ENCODE measurements at regions not wholly inside any gene's neighbourhood (a gene's known extent, or its start where the extent isn't known, plus 50 kb on each side); places are given as distances from the start of the nearest gene placed in this dataset.

DNA sequence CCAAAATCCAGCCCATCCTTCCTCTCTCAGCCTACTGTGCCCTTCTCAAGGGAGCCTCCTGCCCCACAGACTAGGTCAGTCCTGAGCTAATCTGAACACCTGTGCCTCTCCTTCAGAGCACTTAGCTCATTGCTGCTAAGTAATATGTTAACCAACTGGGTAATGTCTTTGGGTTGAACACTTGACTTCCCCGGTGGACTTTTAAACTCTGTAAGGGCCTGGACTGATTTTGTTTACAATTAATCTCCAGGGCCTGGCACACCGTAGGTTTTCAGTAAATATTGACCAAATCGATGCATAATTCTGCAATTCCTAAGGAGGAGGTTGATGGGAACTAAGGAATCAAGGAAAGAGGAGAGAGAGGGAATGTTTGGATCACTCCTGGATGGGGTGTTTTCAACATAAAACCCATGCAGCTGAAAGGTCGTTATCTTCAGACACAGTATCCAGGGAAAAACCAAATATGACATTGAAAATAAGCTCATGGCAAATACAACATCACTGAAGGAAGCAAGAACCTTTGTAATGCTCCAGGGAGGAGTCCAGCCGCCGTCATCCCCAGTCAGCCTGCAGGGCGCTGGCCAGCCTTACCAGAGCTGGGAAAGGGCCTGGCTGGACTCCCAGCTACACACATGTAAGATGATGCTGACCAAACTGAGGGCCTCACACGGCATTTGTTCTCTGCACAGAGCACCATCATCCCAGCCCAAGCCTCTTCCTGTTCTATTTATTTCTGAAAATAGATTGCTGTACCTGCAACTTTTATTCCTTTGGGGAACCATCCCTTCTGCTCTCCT, 166.3 kb downstream of the C5orf15 start:
- H3K27ac ChIP-seq, result no peak overlapping the region
- 66 to 67% methylated on average over 8 of the region's 8 CpGs for whole genome bisulfite sequencing, 2 donors
- no peaks in the 10 kb centered on the region for H3K27me3 ChIP-seq
- intact Hi-C loops (cut with DNase I; ENCODE audit: low total_unique reads), result no loop called here
- H3K9me3 ChIP-seq, result no peaks in the 10 kb centered on the region
- DNase-seq, result no peak
- TF ChIP-seq CTCF (IDR thresholded peaks at IDR 0.05) (no peak), POLR2A (IDR thresholded peaks at IDR 0.05) (no peak)
- no peaks in the 10 kb centered on the region for H3K36me3 ChIP-seq (ENCODE audit: low read depth, missing control alignments)
- H3K4me3 ChIP-seq, result no peak overlapping the region
- no peaks in the 10 kb centered on the region for H3K4me1 ChIP-seq

DNA sequence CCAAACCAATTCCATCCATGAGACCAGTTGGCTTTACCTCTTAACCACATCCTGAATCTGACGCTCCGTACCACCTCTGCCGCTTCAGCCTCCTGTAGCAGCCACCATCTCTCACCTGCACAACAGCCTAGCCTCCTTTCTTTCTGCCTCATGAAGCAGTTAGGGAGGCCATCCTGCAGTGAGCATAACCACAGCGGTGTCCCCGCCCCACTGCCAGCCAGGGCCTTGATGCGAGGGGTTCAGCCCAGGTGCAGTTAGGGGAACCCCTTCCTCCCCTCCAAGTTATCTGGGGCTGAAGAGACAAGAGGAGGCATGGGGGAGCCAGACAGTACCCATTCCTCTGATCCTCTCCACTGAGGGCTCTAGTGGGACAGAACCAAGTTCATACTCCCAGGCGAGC, 167.0 kb downstream of the C5orf15 start:
- H3K4me3 ChIP-seq, result no peak overlapping the region
- H3K36me3 ChIP-seq (ENCODE audit: low read depth, missing control alignments), result no peaks in the 10 kb centered on the region
- no peak for DNase-seq
- H3K27me3 ChIP-seq, result no peaks in the 10 kb centered on the region
- 92 to 97% methylated on average over 7 of the region's 7 CpGs for WGBS, 2 donors
- intact Hi-C loops (cut with DNase I; ENCODE audit: low total_unique reads), result no loop called here
- no peaks in the 10 kb centered on the region for H3K9me3 ChIP-seq
- TF ChIP-seq POLR2A (IDR thresholded peaks at IDR 0.05), result no peak
- no peak for TF ChIP-seq CTCF (IDR thresholded peaks at IDR 0.05)
- no peaks in the 10 kb centered on the region for H3K4me1 ChIP-seq
- no peak overlapping the region for H3K27ac ChIP-seq

GRCh38 chr5:133799571-133800237, 168.7 kb downstream of the C5orf15 start:
- intact Hi-C loops (cut with DNase I; ENCODE audit: low total_unique reads), result no loop called here
- H3K4me1 ChIP-seq, result no peaks in the 10 kb centered on the region
- no peaks in the 10 kb centered on the region for H3K27me3 ChIP-seq
- H3K4me3 ChIP-seq, result no peak overlapping the region
- H3K36me3 ChIP-seq (ENCODE audit: low read depth, missing control alignments), result no peaks in the 10 kb centered on the region
- TF ChIP-seq POLR2A (IDR thresholded peaks at IDR 0.05) (no peak), CTCF (IDR thresholded peaks at IDR 0.05) (no peak)
- H3K9me3 ChIP-seq, result no peaks in the 10 kb centered on the region
- WGBS, 2 donors, result 53 to 64% methylated on average over 7 to 8 of the region's 8 CpGs
- H3K27ac ChIP-seq, result no peak overlapping the region
- no peak for DNase-seq

DNA sequence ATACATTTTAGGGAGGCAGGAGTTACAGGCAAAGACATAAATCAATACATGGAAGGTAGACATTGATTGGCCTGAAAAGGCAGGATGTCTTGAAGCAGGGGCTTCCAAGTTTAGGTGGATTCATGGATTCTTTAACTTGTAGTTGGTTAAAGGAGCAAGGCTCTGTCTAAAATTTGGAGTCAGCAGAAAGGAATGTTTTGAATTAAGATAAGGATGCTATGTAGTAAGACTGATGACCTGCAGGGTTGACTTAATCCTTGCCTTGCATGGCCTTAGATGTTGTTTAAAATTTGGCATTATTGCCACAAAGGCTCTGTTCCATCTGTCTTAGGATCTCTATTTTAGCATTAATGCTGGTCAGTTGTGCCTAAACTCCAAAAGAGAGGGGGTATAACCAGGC, 171.3 kb downstream of the C5orf15 start:
- no peaks in the 10 kb centered on the region for H3K27me3 ChIP-seq
- H3K4me1 ChIP-seq, result no peaks in the 10 kb centered on the region
- H3K9me3 ChIP-seq, result no peaks in the 10 kb centered on the region
- no peaks in the 10 kb centered on the region for H3K36me3 ChIP-seq (ENCODE audit: low read depth, missing control alignments)
- no peak for TF ChIP-seq CTCF (IDR thresholded peaks at IDR 0.05)
- no peak for TF ChIP-seq POLR2A (IDR thresholded peaks at IDR 0.05)
- H3K27ac ChIP-seq, result no peak overlapping the region
- no peak overlapping the region for H3K4me3 ChIP-seq
- intact Hi-C loops (cut with DNase I; ENCODE audit: low total_unique reads), result no loop called here
- no peak for DNase-seq

All from testis (tissue), 2 donors.